SH-SY5Y (cell line): ENCODE measurements at regions not wholly inside any gene's neighbourhood (a gene's known extent, or its start where the extent isn't known, plus 50 kb on each side); places are given as distances from the start of the nearest gene placed in this dataset.

ENCODE experiments used
- GATA2 ChIP-seq: IDR thresholded peaks from 2 replicates; pipeline ENCODE4 v1.6.1; 2011; ENCODE audit warnings: mild to moderate bottlenecking, low read depth, low read length
- GATA3 ChIP-seq: IDR thresholded peaks from 2 replicates; pipeline ENCODE4 v1.6.1; 2011; ENCODE audit warnings: low read depth, mild to moderate bottlenecking, low read length, moderate library complexity

- no peak for TF ChIP-seq GATA2
- TF ChIP-seq GATA3 = no peak
Observed at GRCh38 chr11:116658876-116659535, 113.8 kb downstream of the BUD13 start.
